H1 (cell line): ENCODE measurements at regions not wholly inside any gene's neighbourhood (a gene's known extent, or its start where the extent isn't known, plus 50 kb on each side); places are given as distances from the start of the nearest gene placed in this dataset.

Source experiments
- CTCF ChIA-PET: fragments of 300-600 bp; sonication (Branson Sonifier 250); formaldehyde crosslinking; loops from one replicate; lab custom pipeline; 2021; ENCODE audit not compliant: partially characterized antibody; lab: Charles Lee
- POLR2A ChIA-PET: fragments of 300-600 bp; sonication (Branson Sonifier 250); formaldehyde crosslinking; loops from one replicate; lab custom pipeline; 2021; ENCODE audit warnings: inconsistent platforms; ENCODE audit not compliant: partially characterized antibody; lab: Charles Lee
- DNase-seq, 2 experiments: peaks; one replicate each; pipeline versions ENCODE4 v3.0.0 to v3.0.0-alpha.2; 2010 to 2022; ENCODE audit warnings: low spot score in 2 of 2, low read depth in 1 of 2, mixed read lengths in 1 of 2
- FAIRE-seq: peaks from 2 replicates; lab custom pipeline; 2011; peaks lifted over from hg19 to GRCh38; lab: Jason Lieb, UNC
- H2AFZ ChIP-seq: 2 replicates; pipeline ENCODE4 v1.8.1; 2012; ENCODE audit warnings: low read length, inconsistent platforms
- H2AK5ac ChIP-seq: 2 replicates; pipeline ENCODE4 v1.6.1; 2013; ENCODE audit warnings: low read depth, low read length
- H2BK120ac ChIP-seq: replicated peaks from 2 replicates; pipeline ENCODE3; 2013; ENCODE audit warnings: low read depth, low read length, inconsistent platforms
- H2BK12ac ChIP-seq: 2 replicates; pipeline ENCODE4 v1.6.1; 2013; ENCODE audit warnings: low read depth, low read length
- H2BK15ac ChIP-seq: 2 replicates; pipeline ENCODE4 v1.6.1; 2013; ENCODE audit warnings: low read length
- H2BK20ac ChIP-seq: 2 replicates; pipeline ENCODE4 v1.6.1; 2013; ENCODE audit warnings: low read length
- H2BK5ac ChIP-seq: 2 replicates; pipeline ENCODE4 v1.6.1; 2013; ENCODE audit warnings: low read depth, low read length
- H3K14ac ChIP-seq: 2 replicates; pipeline ENCODE4 v1.6.1; 2013; ENCODE audit warnings: inconsistent platforms; ENCODE audit not compliant: insufficient read length
- H3K18ac ChIP-seq: 2 replicates; pipeline ENCODE4 v1.6.1; 2013; ENCODE audit warnings: low read length; ENCODE audit errors: extremely low read depth
- H3K23ac ChIP-seq: 2 replicates; pipeline ENCODE4 v1.6.1; 2013; ENCODE audit warnings: inconsistent platforms; ENCODE audit not compliant: insufficient read length
- H3K23me2 ChIP-seq: 2 replicates; pipeline ENCODE4 v1.6.1; 2013; ENCODE audit warnings: low read depth, low read length
- H3K27ac ChIP-seq: 2 replicates; pipeline ENCODE4 v1.6.1; 2011; ENCODE audit warnings: low read depth, low read length, inconsistent platforms
- H3K27me3 ChIP-seq, 4 experiments: replicated peaks in 1 of 4; 1 replicate in 1 of 4; 2 replicates in 3 of 4; pipeline versions ENCODE4 v1.6.1 to v1.8.1; 2011 to 2013; ENCODE audit warnings: low read length in 3 of 4, mild to moderate bottlenecking in 3 of 4, inconsistent platforms in 2 of 4, mixed read lengths in 2 of 4, moderate library complexity in 1 of 4; ENCODE audit not compliant: control insufficient read depth in 3 of 4, insufficient read depth in 3 of 4; ENCODE audit errors: extremely low read depth in 1 of 4
- H3K36me3 ChIP-seq, 4 experiments: 2 replicates each; pipeline versions ENCODE4 v1.6.1 to v1.8.1; 2011 to 2013; ENCODE audit warnings: mild to moderate bottlenecking in 4 of 4, low read length in 3 of 4, moderate library complexity in 2 of 4, control low read depth in 1 of 4, inconsistent platforms in 1 of 4; ENCODE audit not compliant: insufficient read depth in 4 of 4, control insufficient read depth in 2 of 4
- H3K4ac ChIP-seq: replicated peaks from 2 replicates; pipeline ENCODE3; 2013; ENCODE audit warnings: low read length, low read depth, mixed read lengths, inconsistent platforms; ENCODE audit not compliant: insufficient read length
- H3K4me1 ChIP-seq, 4 experiments: replicated peaks in 1 of 4; 1 replicate in 1 of 4; 2 replicates in 3 of 4; pipeline versions ENCODE4 v1.6.1 to v1.8.1; 2011 to 2013; ENCODE audit warnings: low read length in 3 of 4, inconsistent platforms in 2 of 4, mixed read lengths in 1 of 4; ENCODE audit not compliant: insufficient read depth in 4 of 4, control insufficient read depth in 3 of 4
- H3K4me2 ChIP-seq, 2 experiments: 2 replicates each; pipeline versions ENCODE4 v1.6.1 to v1.8.1; 2011 to 2013; ENCODE audit warnings: low read depth in 2 of 2, low read length in 2 of 2, control low read depth in 1 of 2, inconsistent platforms in 1 of 2, mild to moderate bottlenecking in 1 of 2; ENCODE audit not compliant: insufficient read depth in 1 of 2
- H3K4me3 ChIP-seq, 4 experiments: fragments of 200-600, 300-600 bp in 1 of 4; sonication (generic), shearing (Covaris generic), sonication (Bioruptor Twin) in 1 of 4; 2 replicates each; pipeline versions ENCODE4 v1.5.1 to v1.8.1; 2011 to 2016; ENCODE audit warnings: low read length in 4 of 4, low read depth in 3 of 4, control low read depth in 2 of 4, inconsistent platforms in 2 of 4, mild to moderate bottlenecking in 2 of 4, mixed read lengths in 1 of 4, moderate library complexity in 1 of 4; ENCODE audit not compliant: insufficient read depth in 2 of 4; ENCODE audit errors: extremely low read depth in 1 of 4
- H3K56ac ChIP-seq: replicated peaks from 2 replicates; pipeline ENCODE3; 2013; ENCODE audit warnings: low read depth, mild to moderate bottlenecking, mixed read lengths, low read length, inconsistent platforms; ENCODE audit not compliant: insufficient read length
- H3K79me1 ChIP-seq: 2 replicates; pipeline ENCODE4 v1.6.1; 2013; ENCODE audit warnings: low read depth, low read length, control low read depth
- H3K79me2 ChIP-seq, 2 experiments: 2 replicates each; pipeline versions ENCODE4 v1.6.1 to v1.8.1; 2012 to 2013; ENCODE audit warnings: low read length in 2 of 2, mild to moderate bottlenecking in 2 of 2, inconsistent platforms in 1 of 2; ENCODE audit not compliant: insufficient read depth in 2 of 2, control insufficient read depth in 1 of 2
- H3K9ac ChIP-seq, 4 experiments: replicated peaks in 1 of 4; 1 replicate in 1 of 4; 2 replicates in 3 of 4; pipeline versions ENCODE4 v1.6.1 to v1.8.1; 2011 to 2013; ENCODE audit warnings: low read depth in 3 of 4, low read length in 3 of 4, control low read depth in 2 of 4, mild to moderate bottlenecking in 2 of 4, moderate library complexity in 2 of 4, inconsistent platforms in 1 of 4; ENCODE audit errors: extremely low read depth in 1 of 4
- H3K9me3 ChIP-seq, 2 experiments: 2 replicates each; pipeline versions ENCODE4 v1.6.1 to v1.8.1; 2012 to 2013; ENCODE audit warnings: mild to moderate bottlenecking in 2 of 2, moderate library complexity in 2 of 2, control low read depth in 1 of 2, inconsistent platforms in 1 of 2, low read depth in 1 of 2, low read length in 1 of 2, mixed read lengths in 1 of 2; ENCODE audit not compliant: insufficient read depth in 2 of 2
- H4K20me1 ChIP-seq, 2 experiments: replicated peaks in 1 of 2; 2 replicates each; pipeline versions ENCODE3 to v1.8.1; 2011 to 2013; ENCODE audit warnings: inconsistent platforms in 2 of 2, low read length in 2 of 2, mild to moderate bottlenecking in 1 of 2; ENCODE audit not compliant: insufficient read depth in 2 of 2, control insufficient read depth in 1 of 2
- H4K5ac ChIP-seq: 2 replicates; pipeline ENCODE4 v1.6.1; 2013; ENCODE audit warnings: low read length, low read depth, mixed read lengths, inconsistent platforms; ENCODE audit not compliant: insufficient read length
- H4K8ac ChIP-seq: 2 replicates; pipeline ENCODE4 v1.8.0; 2013; ENCODE audit warnings: mild to moderate bottlenecking, moderate library complexity, low read length, inconsistent platforms; ENCODE audit not compliant: insufficient read depth; ENCODE audit errors: extremely low read depth
- H4K91ac ChIP-seq: replicated peaks from 2 replicates; pipeline ENCODE3; 2013; ENCODE audit warnings: low read length, mixed read lengths, inconsistent platforms; ENCODE audit not compliant: insufficient read length
- CBX8 ChIP-seq: fragments of 300-800, 300-1000 bp; sonication (generic); IDR thresholded peaks from 2 replicates; pipeline ENCODE4 v1.7.1; 2016; ENCODE audit warnings: low read depth, low read length, borderline replicate concordance
- GABPA ChIP-seq: IDR thresholded peaks from 2 replicates; pipeline ENCODE4 v1.6.1; 2011; ENCODE audit warnings: mild to moderate bottlenecking, low read length, moderate library complexity, borderline replicate concordance; ENCODE audit not compliant: insufficient read depth
- JUN ChIP-seq: IDR thresholded peaks from 2 replicates; pipeline ENCODE4 v1.6.1; 2011; ENCODE audit warnings: low read depth, mild to moderate bottlenecking, improper control_type of control experiment, low read length
- KDM1A ChIP-seq: fragments of 200-600, 300-600 bp; sonication (generic); IDR thresholded peaks from 2 replicates; pipeline ENCODE4 v1.7.1; 2016; ENCODE audit warnings: mild to moderate bottlenecking, low read length, borderline replicate concordance
- NANOG ChIP-seq: IDR thresholded peaks from 2 replicates; pipeline ENCODE4 v1.6.1; 2011; ENCODE audit warnings: low read length, low read depth, mild to moderate bottlenecking, inconsistent platforms; ENCODE audit not compliant: insufficient read depth, poor library complexity, severe bottlenecking
- NRF1 ChIP-seq: IDR thresholded peaks from 2 replicates; pipeline ENCODE4 v1.6.1; 2011; ENCODE audit warnings: mild to moderate bottlenecking, low read depth, low read length, improper control_type of control experiment
- POLR2A ChIP-seq, 2 experiments: IDR thresholded peaks; 1 replicate in 1 of 2; 2 replicates in 1 of 2; pipeline ENCODE4 v1.6.1; 2011; ENCODE audit warnings: low read depth in 2 of 2, low read length in 2 of 2, mild to moderate bottlenecking in 2 of 2; ENCODE audit errors: control extremely low read depth in 1 of 2
- RBBP5 ChIP-seq: IDR thresholded peaks from 2 replicates; pipeline ENCODE4 v1.7.1; 2012; ENCODE audit warnings: low read depth, mild to moderate bottlenecking, inconsistent platforms, low read length, moderate library complexity, borderline replicate concordance
- RXRA ChIP-seq: IDR thresholded peaks from 2 replicates; pipeline ENCODE4 v1.6.1; 2011; ENCODE audit warnings: low read depth, mild to moderate bottlenecking, low read length, moderate library complexity; ENCODE audit not compliant: insufficient read depth
- SP4 ChIP-seq: IDR thresholded peaks from 2 replicates; pipeline ENCODE4 v1.6.1; 2012; ENCODE audit warnings: low read length, inconsistent platforms
- TBP ChIP-seq: IDR thresholded peaks from 2 replicates; pipeline ENCODE4 v1.6.1; 2011; ENCODE audit warnings: low read depth, low read length, improper control_type of control experiment
- TF ChIP-seq, protein P1 (sequence below), 3 experiments: IDR thresholded peaks; 1 replicate in 2 of 3; 2 replicates in 1 of 3; pipeline versions ENCODE4 v1.5.1 to v1.6.1; 2011; ENCODE audit warnings: low read length in 3 of 3, mild to moderate bottlenecking in 3 of 3, inconsistent platforms in 2 of 3, low read depth in 1 of 3, moderate library complexity in 1 of 3; ENCODE audit not compliant: insufficient read depth in 1 of 3; ENCODE audit errors: control extremely low read depth in 1 of 3
- TF ChIP-seq, protein P2 (sequence below): IDR thresholded peaks from 2 replicates; pipeline ENCODE4 v1.6.1; 2011; ENCODE audit warnings: low read depth, mild to moderate bottlenecking, low read length; ENCODE audit not compliant: insufficient read depth

DNA sequence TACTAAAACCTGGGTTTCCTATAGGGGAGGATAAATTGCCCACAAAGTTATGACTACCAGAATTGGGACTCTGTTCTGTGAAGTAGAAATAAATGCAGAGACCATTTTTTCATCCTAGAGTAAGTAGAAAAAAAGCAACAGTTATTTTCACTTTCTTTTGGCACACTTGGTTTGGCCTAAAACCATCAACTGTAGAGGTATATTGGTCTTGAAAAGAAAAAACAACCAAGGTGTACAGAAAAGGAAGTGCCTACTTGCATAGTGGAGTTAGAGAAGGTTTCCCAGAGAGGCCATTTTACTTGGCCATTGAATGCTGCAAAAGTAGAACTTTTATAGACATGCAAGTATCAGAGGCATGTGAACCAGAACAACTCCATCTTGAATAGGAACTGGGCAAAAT, 89.4 kb upstream of the TACR1 start:
- no peaks in the 10 kb centered on the region for H3K79me1 ChIP-seq
- H3K79me2 ChIP-seq: no peaks in the 10 kb centered on the region
- no peak overlapping the region for H2AK5ac ChIP-seq
- no peaks in the 10 kb centered on the region for H4K20me1 ChIP-seq
- no peaks in the 10 kb centered on the region; the same call in 1 of the 2 replicates for H3K23me2 ChIP-seq
- ChIA-PET CTCF (no interaction called here), POLR2A (no interaction called here)
- H3K18ac ChIP-seq: no peak overlapping the region
- H3K23ac ChIP-seq: no peak overlapping the region
- H3K14ac ChIP-seq: no peak overlapping the region
- H2BK120ac ChIP-seq: no peak overlapping the region
- no peak overlapping the region for H3K4ac ChIP-seq
- no peak overlapping the region for H2BK5ac ChIP-seq
- no peak overlapping the region for H3K56ac ChIP-seq
- no peak overlapping the region for H4K91ac ChIP-seq
- DNase-seq (no peak), FAIRE-seq (no peak)
- no peaks in the 10 kb centered on the region for H3K36me3 ChIP-seq
- peaks cover 0 to 2% (median 0%) of the 10 kb centered on the region in 4 experiments; a peak in 1 of 7 replicates for H3K4me1 ChIP-seq
- no peak overlapping the region for H2BK15ac ChIP-seq
- no peak overlapping the region for H4K5ac ChIP-seq
- H4K8ac ChIP-seq: no peak overlapping the region
- H3K4me3 ChIP-seq: no peak overlapping the region
- H3K9ac ChIP-seq: no peak overlapping the region
- no peak overlapping the region for H3K4me2 ChIP-seq
- no peak overlapping the region for H3K27ac ChIP-seq
- no peaks in the 10 kb centered on the region for H3K9me3 ChIP-seq
- H2BK20ac ChIP-seq: no peak overlapping the region
- no peaks in the 10 kb centered on the region for H3K27me3 ChIP-seq
- H2AFZ ChIP-seq: no peak overlapping the region
- no peak overlapping the region for H2BK12ac ChIP-seq
- TF ChIP-seq NRF1 (no peak), RBBP5 (no peak), CBX8 (no peak), SP4 (no peak), GABPA (no peak), JUN (no peak), POLR2A (IDR thresholded peaks at IDR 0.05; ENCODE audit: control extremely low read depth in 1 of 2, low read depth in 2 of 2, low read length in 2 of 2) (no peak), KDM1A (no peak), TBP (no peak), RXRA (no peak), NANOG (no peak)
- TF ChIP-seq, protein P1, sequence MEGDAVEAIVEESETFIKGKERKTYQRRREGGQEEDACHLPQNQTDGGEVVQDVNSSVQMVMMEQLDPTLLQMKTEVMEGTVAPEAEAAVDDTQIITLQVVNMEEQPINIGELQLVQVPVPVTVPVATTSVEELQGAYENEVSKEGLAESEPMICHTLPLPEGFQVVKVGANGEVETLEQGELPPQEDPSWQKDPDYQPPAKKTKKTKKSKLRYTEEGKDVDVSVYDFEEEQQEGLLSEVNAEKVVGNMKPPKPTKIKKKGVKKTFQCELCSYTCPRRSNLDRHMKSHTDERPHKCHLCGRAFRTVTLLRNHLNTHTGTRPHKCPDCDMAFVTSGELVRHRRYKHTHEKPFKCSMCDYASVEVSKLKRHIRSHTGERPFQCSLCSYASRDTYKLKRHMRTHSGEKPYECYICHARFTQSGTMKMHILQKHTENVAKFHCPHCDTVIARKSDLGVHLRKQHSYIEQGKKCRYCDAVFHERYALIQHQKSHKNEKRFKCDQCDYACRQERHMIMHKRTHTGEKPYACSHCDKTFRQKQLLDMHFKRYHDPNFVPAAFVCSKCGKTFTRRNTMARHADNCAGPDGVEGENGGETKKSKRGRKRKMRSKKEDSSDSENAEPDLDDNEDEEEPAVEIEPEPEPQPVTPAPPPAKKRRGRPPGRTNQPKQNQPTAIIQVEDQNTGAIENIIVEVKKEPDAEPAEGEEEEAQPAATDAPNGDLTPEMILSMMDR (IDR thresholded peaks at IDR 0.05; ENCODE audit: control extremely low read depth in 1 of 3, insufficient read depth in 1 of 3, low read depth in 1 of 3, low read length in 3 of 3): no peak
- TF ChIP-seq, protein P2, sequence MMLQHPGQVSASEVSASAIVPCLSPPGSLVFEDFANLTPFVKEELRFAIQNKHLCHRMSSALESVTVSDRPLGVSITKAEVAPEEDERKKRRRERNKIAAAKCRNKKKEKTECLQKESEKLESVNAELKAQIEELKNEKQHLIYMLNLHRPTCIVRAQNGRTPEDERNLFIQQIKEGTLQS: no peak
